ENCODE measurements at regions not wholly inside any gene's neighbourhood (a gene's known extent, or its start where the extent isn't known, plus 50 kb on each side); places are given as distances from the start of the nearest gene placed in this dataset.

DNA sequence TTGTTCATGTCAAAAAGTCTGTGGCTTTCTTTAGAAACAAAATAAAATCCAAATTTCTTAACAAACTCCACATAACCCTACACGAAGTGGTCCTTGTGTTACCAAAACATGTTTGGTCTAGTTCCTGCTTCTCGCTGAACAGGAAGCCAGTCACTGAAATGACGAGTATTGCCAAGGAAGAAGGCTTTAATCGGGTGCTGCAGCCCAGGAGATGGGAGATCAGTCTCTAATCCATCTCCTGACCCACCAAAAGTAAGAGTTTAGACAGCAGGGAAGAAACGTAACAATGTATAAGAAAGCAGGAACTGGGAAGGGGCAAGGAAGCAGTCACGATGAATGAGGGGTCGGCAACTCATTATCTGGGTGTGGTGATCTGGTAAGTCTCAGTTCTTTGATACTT, 144.6 kb upstream of the MAP9 start:
- no peak for DNase-seq (ENCODE audit: low spot score)

DNA sequence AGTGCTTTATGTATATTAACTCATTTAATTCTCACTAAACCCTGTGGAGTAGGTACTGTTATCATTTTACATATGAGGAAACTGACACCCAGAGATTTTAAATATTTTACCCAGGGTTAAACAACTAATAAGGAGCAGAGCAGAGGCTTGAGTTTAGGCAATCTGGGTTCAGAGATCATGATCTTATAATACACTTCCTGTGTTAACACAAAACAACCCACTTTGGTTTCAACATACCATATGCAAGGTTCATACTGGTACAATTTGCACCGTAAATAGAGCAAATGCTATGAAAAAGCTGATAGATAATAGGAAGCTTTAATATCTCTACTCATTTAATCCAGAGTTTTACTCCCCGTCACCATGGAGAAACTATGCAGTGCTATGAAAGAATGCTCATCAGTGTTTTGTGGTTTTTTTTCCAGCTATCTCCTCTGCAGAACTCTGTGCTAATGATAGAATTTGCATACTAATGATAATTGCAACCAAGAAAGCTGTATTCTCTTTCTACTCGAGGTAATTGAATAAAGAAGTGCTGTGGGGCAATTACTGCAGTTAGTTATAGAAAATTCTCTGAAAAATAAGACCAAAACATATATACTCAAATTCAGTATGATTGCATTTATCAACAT, 138.8 kb upstream of the MAP9 start:
- DNase-seq (ENCODE audit: low spot score), result no peak

DNA sequence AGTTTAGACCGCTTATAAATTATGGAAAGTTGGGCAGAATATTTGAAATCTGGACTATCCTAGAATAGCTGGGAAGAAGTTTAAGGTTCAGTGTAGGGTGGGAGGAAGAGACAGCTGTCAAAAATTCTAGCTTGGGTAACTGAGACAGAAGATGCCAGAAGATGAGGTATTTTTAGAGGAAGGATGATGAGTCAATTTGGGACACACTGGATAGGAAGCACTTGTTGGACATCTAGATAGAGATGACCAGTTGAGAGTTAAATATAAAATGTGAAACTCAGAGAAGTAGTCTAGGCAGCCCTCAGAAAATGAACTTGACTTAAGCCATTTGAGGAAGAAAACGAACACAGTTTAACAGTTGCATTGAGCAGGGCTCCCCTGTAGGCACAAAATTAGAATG, 137.9 kb upstream of the MAP9 start:
- DNase-seq (ENCODE audit: low spot score), result no peak

DNA sequence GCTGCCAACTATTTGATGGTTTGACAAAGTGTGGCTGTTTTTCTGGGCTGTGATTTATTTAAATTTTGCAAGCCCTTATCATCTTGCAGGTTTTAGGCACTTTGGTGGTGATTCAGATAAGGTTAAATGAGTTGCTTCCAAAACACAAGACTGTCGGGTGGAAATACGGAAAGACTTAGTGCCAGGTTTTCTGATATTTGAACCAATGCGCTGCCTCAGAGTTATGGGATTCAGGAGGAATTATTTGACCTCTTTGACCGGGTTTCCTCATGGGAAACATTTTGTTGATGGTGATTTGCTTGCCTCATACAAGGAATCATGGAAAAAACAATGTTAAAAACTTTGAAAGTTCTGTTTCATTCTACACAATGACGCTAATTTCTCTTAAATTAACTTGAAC, 136.1 kb upstream of the MAP9 start:
- no peak for DNase-seq (ENCODE audit: low spot score)

DNA sequence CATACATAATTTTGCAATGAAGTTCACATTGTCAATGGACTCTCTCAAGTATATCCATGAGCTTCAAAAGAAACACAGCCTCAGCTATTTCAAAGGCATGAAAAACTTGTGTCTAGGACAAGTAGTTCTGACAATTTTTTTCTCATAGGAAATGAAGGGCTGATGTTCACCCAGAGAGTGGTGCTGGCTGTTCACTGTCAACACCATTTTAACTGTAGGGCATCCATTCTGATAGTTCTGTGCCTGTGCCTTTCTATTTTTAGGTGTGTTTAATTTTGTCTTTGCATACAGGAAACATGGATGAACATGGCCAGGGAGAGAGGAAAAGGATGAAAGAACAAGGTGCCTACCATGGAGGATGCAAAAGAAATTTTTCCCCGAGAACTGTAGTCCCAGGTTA, 135.3 kb upstream of the MAP9 start:
- DNase-seq (ENCODE audit: low spot score), result no peak

DNA sequence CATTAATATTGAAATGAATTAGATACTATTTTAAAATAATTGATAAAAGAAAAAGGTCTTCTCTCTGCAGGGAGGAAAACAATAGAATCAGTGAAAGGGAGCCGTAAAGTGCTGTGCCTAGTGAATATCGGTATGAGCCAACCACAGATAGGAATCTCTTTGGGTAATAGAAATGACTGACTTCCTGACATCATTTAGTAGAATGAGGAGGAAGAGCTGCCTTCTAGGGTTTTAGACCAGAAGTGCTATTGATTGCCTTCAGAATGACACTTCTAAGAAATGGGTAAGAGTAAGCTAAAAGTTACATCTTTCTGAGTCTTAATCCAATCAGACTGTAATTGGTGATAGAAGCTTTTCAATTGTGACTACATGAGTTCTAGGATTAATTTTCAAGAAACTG, 134.0 kb upstream of the MAP9 start:
- DNase-seq (ENCODE audit: low spot score), result no peak

DNA sequence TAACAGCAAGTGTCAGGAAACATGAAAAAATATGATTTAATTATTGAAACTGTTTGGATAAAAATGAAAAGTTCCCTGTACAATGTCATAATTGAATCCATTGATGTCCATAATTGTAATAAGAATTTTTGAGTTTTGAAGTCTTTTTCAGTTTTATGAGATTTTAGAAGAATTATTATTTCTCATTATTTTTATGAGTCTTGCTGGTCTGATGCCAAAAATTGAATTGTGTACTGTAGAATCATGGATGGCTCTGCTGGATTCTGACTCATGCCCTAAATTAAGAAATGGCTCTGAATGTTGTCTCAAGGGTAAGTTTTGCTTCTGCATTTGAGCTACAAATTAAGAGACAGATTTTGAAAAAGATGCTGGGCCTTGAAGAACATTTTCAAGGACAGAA, 132.8 kb upstream of the MAP9 start:
- DNase-seq (ENCODE audit: low spot score), result no peak

DNA sequence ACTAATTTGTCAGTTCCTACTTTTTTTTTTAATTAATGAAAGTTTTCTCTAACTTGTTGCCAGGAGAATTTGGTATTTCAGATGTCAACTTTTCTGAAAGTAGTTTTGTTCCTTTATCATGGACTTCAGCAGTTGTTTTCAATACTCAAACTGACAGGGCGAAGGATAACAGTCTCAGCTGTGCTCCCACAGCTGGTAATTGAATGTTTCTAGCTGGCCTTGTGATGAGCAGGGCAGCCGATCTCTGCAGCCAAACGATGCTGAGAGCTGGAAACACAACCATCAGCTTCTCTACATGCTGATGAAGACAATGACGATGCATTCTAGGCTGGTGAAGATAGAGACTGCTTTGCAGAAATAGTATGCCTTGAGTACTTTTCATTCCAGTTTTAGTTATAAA, 130.0 kb upstream of the MAP9 start:
- no peak for DNase-seq (ENCODE audit: low spot score)

DNA sequence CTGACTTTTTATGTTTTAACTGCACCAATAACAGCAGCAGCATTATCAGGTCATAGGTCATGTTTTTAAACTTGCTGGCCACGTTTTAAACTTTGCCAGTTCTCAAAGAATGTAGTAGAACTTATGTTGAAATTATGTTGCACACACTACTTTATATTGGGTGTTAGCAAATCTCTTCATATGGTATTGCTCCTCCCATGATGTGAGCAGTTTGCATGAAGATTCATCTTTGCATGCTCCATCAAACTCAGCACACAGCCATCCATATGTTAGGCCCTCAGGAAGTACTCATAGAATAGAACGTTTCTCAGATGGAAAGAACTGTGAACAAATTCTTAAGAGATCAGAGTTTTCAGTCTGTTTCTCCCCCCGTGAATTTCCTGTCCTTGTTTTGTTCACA, 128.6 kb upstream of the MAP9 start:
- no peak for DNase-seq (ENCODE audit: low spot score)

DNA sequence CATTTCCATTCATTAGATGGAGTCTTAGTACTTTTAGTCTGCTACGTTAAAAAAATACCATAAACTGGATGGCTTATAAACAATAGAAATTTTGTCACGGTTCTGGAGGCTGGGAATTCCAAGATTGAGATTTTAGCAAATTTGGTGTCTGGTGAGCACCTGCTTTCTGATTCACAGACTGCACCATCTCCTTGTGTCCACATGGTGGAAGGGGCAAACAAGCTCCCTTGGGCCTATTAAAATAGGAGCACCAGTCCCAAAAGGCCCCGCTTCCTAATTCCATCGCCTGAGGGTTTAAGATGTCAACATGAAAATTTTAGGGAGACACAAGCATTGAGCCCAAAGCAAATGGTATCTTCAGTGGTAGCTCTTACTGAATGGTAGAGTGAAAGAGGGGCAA, 120.5 kb upstream of the MAP9 start:
- no peak for DNase-seq (ENCODE audit: low spot score)

DNA sequence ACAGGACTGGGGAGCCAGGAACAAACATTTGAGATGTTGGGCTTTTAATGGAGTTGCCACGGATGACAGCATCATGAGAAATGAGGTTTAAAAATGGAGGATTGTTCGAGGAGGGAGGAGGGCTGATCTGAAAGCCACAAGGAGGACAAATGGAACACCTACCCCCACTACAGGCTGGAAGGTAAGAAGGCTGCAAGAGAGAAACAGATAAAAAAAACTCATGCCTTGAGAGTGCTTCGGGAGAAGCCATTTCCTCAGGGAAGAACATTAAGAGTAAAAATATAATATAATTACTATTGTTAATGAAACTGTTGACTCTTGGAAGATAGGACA, 119.5 kb upstream of the MAP9 start:
- no peak for DNase-seq (ENCODE audit: low spot score)

DNA sequence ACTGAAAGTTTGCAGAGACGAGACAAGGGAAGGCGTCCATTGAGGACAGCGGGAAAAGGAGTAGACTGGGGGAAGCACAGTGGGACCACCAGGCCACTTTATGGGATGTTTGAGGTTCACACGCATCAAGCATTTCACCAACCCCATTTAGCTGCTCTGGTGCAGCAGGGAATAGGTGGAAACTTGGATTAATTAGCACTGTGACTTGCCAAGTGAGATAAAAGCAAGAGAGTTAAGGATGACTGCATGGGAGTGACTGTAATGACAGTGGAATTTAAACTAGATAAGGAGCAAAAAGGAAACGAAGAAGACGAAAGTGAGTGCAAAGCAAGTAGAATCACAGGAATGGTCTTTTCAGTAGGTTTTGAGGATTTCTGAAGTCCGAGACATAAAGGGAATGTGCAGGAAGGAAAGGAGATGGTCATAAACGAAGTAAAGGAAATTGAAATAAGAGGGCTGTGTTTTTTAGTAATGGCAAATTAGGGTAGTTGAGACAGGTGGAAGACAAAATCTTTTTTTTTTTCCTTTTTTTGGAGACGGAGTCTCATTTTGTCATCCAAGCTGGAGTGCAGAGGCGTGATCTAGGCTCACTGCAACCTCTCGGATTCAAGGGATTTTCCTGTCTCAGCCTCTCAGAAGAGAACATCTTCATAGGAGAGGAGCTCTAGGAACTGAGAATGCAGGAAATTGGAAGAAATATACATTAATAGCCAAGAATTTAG, 119.0 kb upstream of the MAP9 start:
- DNase-seq (ENCODE audit: low spot score), result no peak

DNA sequence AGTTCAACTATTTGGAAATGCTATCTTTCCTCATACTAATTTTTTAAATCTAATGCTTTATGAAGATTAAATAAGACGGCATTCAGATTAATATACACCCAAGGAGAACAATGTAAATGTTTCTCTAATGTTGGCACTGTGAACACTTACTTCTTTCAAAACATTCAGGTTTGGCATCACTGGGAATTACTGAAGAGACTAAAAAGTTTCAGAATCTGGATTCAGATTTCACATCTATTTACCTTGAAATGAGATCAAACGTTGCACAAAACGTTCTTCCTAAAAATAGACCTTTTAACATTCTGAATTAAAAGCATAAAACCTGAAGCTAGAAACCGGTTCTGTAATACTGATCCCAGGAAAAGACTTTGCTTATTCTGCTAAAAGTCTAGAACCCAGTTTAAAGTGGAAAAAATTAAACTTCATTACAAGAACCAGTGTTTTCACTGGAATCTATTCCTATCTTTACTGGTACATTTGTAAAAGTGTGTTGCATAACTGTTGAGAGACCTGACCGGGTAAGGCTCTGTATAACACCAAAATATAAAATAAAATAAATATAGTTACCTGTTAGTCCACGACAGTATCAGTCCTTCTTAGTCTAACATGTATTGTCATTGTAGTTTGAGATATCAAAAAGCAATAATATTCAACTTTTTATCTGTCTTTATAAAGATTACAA, 117.4 kb upstream of the MAP9 start:
- DNase-seq (ENCODE audit: low spot score), result no peak

DNA sequence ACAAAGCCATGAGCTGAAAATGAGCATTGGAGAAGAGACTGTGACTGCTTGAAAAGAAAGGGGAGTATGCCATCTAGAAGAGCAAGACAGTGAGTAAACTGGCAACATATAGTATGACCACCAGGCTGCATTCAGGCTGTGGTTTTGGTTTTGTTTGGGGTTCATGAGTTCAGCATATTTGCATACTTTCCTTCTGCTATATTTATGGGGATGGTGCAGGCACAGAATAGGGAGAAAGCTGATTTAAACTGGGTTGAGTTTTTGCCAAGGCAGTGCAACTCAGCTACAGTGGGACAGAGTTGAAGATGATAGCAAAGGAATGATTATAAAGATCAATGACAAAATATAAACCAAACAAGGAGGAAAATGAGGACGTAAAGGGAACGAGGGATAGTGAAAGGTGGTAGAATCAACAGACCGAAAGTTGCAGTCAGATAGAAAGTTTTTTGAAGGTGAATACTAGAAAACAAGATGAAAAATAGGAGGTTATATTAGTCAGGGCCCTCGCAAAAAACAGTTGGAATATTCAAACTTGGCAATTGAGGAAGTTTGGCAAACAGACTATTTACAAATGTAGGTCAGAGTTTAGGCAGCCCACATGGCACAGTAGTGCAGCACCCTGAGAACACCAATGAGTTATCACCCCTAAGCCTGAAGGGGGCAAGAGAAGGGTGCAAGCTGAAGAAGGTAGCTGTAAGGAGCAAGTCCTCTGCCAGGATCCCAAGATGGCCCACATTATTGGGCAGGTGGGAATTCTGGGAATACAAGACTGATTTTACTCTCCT, 114.8 kb upstream of the MAP9 start:
- DNase-seq (ENCODE audit: low spot score), result no peak

DNA sequence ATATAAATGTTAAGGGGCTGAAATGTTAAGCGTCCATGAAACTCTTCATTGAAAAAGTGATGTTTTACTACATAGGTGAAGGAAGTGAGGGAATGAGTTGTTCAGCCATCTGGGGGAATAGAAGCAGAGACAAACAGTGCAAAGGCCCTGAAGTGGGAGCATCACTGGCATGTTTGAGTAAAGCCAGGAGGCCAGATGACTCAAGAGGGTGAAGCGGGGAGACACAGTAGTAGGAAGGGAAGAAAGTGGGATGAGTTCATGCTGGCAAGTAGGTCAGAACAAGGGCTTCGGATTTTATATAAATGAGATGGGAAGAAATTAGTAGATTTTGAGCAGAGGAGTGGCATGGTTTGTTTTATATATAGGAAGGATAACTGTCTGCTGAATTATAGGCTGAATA, 112.5 kb upstream of the MAP9 start:
- no peak for DNase-seq (ENCODE audit: low spot score)

DNA sequence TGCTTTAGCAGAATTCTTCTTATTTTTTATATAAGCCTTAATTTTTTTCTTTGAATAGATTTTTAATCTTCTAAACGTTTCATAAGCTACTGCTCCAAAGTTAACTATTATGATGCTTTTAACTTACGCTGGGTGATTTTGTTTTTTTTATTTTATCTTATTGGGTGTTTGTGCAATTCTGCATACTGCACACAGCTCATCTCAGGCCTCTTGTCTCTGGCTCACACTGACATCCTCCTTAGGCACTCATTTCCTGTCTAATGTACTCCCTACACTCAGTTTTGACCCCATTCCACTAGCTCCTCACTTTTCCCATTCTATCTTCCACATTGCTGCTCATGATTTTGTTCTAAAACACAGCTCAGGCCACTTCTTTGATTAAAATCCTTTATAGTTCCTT, 111.9 kb upstream of the MAP9 start:
- DNase-seq (ENCODE audit: low spot score), result no peak

DNA sequence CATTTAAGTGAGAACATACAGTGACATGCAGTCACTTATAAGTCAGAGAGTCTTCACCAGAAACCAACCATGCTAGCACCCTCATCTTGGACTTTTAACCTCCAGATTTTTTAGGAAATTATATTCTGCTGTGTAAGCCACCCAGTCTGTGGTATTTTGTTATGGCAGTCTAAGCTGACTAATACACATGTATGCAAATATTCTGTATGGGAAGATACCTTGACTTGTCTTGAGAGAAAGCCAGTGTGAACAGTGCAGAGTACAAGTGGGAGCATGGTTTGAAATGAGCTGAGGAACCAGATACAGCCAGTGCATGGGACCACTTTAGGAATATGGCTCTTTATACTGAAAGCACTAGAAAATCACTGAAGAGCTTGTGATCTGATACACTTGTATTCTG, 110.4 kb upstream of the MAP9 start:
- no peak for DNase-seq (ENCODE audit: low spot score)

DNA sequence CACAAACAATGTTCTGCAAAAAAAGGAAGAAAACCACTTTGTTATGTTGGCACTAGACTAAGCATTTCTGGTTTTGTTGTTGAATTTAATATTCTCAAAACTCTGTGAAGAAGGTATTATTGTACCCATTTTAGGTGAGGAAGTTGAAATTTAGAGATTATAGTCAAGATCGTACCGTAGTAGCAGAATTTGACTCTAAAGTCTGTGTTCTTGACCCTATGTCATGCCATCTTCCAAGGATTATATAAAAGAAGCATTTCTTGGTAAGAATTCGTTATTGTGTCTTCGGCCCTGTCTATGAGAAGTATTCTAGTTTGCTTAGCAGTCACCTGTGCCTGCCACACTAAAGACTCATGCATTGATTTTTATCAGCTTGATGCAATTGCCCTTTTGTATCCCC, 104.4 kb upstream of the MAP9 start:
- DNase-seq (ENCODE audit: low spot score), result no peak

DNA sequence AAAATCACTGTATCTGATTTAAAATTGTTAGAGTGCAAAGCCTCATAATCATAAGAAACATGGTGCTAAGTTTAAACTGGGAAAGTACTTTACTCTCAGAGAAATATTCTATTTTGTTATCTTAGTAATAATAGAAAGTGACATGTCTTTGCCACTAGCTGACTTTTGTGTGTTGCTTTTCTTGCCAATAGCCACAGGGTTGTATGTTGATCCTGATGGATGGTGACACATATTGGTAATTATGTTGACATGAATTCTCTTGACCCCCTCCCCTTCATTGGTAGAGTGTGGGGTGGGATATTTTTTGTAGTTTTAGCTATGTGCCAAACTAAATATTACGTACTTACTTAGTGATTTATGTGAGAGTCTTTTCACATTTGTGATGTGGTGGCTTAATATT, 103.1 kb upstream of the MAP9 start:
- DNase-seq (ENCODE audit: low spot score), result no peak

DNA sequence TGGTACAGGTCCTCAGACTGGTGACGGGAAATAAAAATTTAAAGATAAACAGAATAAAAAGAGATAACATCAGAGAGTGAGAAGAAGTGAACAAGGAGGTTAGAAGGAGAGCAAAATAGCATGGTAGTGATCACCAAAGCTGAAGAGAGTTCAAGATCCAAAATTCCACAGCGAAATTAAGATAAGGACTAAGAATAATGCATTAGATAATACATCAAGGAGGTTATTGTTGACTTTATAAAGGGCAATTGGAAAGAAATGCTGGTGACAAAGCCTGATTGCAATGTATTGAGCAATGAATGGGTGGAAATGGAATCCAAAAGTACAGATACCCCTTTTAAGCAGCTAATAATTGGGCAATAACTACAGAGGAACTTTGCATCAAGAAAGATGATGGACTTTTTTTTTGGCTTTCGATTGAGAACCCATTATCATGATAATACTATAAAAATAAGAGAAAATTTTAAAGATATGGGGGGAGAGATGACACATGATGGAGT, 101.6 kb upstream of the MAP9 start:
- no peak for DNase-seq (ENCODE audit: low spot score)

DNA sequence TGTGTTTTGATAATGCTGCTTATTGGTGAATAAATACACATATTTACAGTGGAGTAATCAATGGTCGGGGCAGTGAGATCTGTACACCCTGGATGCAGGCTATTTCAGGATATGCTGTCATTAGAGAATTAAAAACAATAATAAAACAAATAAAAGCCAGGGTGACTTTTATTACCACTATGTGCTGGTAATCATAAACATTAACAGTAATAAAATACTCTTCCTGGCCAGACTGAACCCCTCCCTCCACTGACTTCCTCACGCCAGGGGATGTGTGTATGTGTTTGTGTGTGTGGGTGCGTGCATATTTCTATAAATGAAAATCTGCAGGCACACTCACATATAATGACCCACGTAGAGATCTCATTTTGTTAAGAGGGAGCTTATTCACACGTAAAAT, 98.0 kb upstream of the MAP9 start:
- DNase-seq (ENCODE audit: low spot score), result no peak

DNA sequence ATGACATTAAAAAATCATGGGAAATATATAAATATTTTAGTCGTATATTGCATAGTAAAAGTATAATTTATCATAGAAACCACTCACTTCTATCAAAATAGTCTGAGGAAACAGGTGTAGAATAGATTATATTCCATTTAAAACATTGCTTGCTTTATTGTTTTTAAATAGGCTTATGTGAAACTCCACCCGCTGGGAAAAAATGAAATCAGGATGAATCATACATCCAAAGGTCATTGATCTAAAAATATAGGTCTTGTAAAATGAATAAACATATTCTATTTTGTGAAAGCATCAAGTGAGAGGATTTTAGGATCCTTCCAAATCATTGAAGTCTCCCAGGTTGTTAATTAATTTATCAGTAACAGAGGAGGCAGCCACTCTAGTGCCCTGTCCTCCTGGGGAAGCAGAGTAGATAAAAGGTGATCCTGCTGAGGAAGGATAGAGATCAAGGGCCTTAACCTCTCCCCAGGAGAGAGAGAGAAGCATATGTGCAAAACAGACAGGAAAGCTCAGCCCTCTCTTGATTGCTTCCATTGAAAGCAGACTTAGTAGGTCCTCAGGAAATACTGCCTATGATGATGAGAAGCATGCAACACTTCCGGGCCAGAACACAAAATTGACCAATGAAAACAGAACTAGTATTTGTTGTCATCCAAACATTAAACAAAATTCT, 96.8 kb upstream of the MAP9 start:
- no peak for DNase-seq (ENCODE audit: low spot score)
